ENCODE measurements at regions not wholly inside any gene's neighbourhood (a gene's known extent, or its start where the extent isn't known, plus 50 kb on each side); places are given as distances from the start of the nearest gene placed in this dataset.

DNA sequence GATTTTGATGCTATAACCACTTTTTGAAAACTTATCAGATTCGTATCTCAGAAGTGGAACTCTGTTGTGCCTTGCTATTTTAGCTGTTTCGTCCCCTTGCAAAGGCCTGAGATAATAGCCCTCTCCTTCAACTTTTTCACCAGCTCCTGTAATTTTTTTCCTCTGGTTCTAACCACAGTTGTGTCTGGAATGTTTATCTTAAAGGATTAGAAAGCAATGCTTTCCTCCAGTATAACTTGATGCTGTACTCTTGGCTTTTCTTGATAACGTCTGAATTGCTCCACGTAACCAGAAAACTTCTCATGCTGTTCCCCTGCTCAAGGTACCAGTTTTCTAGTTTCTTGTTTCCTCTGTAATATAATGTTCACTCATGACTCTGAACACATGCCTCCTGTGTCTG, 209.4 kb downstream of the DTWD2 start:
- DNase-seq (ENCODE audit: low read depth in 2 of 2) = no peak

- DNase-seq (ENCODE audit: low read depth in 2 of 2) = no peak
Observed at GRCh38 chr5:118777189-118777736, 211.1 kb downstream of the DTWD2 start.

GRCh38 chr5:118776755-118777154, 211.6 kb downstream of the DTWD2 start:
- no peak for DNase-seq (ENCODE audit: low read depth in 2 of 2)

GRCh38 chr5:118775790-118776499, 212.4 kb downstream of the DTWD2 start:
- DNase-seq (ENCODE audit: low read depth in 2 of 2) = no peak

GRCh38 chr5:118768607-118769175, 219.7 kb downstream of the DTWD2 start:
- no peak for DNase-seq (ENCODE audit: low read depth in 2 of 2)

- DNase-seq (ENCODE audit: low read depth in 2 of 2) = no peak
Observed at GRCh38 chr5:118762291-118762690, 226.1 kb downstream of the DTWD2 start.

- DNase-seq (ENCODE audit: low read depth in 2 of 2) = no peak
Observed at GRCh38 chr5:118761814-118762213, 226.5 kb downstream of the DTWD2 start.

GRCh38 chr5:118752969-118753368, 235.4 kb downstream of the DTWD2 start:
- no peak for DNase-seq (ENCODE audit: low read depth in 2 of 2)

DNA sequence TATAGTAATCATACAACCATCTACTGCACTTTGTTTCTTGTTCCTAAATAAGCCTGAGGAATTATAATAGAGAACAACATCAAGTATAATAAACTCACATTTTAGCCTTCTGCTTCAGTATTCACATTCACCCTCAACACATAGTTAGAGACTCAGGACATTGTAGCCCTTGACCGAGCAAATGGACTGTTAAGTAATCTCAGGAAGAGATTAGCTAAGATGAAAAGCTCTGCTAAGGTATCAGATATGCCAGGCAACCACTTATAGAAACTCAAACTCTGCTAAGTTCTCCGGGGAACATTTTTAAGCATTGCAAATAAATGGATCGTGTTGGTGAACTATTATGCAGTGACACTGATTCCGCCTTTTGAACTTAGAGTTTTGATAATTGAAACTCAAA, 252.0 kb downstream of the DTWD2 start:
- no peak for DNase-seq (ENCODE audit: low read depth in 2 of 2)

GRCh38 chr5:118733394-118733793, 255.0 kb downstream of the DTWD2 start:
- DNase-seq (ENCODE audit: low read depth in 2 of 2) = no peak

GRCh38 chr5:118728191-118728590, 260.2 kb downstream of the DTWD2 start:
- DNase-seq (ENCODE audit: low read depth in 2 of 2) = no peak

- no peak for DNase-seq (ENCODE audit: low read depth in 2 of 2)
Observed at GRCh38 chr5:118726891-118727290, 261.5 kb downstream of the DTWD2 start.

- no peak for DNase-seq (ENCODE audit: low read depth in 2 of 2)
Observed at GRCh38 chr5:118723021-118723338, 265.4 kb downstream of the DTWD2 start.

DNA sequence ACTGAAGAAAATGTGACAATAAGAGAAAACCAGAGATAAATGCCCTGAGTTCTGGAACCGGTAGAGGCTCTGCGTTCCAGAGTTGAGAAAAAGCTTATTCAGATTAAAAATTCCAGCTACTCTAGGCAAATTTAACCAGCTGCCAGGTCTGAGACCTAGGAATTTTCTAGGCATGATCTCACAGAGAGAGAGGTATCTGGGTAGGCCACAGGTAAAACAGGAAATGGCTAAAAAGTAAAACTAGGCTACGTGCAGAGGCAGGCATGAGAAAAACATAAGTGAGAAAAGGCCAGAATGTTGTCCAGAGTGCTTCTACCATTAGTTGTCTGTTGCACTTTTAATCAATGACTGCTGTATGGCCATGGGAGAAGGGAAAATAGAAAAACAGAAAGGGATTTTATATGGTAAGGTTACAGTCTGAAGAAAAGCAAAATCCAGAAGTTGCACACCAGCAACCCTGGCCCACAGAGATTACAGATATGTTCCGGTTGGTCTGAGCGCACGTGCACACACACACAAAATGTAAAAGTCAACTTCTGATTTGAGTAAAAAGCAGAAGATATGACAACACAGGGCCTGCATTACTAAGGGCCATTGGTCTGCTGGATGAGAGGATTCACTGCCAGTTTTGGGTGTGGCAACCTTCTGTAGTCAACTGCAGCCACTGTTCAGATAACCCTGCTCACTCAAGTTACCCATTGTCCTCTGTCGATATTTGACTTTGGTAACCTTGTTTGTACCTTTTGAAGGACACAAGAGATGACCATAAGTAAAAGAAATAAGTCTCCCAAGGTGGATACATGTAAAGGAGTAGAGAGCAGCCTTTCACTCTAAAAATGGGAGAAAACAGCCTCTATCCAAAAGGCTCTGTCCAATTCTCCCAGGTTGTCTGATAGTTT, 266.0 kb downstream of the DTWD2 start:
- DNase-seq (ENCODE audit: low read depth in 2 of 2) = no peak

DNA sequence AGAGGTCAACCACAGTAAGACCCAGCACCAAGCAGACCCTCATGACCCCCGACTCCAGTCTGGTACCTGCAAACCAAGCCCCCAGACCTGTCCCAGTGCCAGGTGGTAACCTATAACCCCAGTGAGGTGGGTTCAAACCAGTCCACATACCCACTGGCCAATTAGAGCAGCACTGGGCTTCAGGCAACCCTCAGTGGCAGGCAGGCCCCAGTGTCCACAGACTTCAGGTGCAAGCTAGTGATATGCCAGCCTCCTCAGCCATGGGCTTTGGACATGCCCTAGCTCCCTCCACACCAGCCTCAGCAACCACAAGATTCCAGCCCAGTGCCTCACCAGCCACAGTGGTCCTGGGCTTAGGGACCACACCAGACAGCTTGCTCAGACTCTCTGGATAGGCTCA, 276.6 kb downstream of the DTWD2 start:
- DNase-seq (ENCODE audit: low read depth in 2 of 2) = no peak

DNA sequence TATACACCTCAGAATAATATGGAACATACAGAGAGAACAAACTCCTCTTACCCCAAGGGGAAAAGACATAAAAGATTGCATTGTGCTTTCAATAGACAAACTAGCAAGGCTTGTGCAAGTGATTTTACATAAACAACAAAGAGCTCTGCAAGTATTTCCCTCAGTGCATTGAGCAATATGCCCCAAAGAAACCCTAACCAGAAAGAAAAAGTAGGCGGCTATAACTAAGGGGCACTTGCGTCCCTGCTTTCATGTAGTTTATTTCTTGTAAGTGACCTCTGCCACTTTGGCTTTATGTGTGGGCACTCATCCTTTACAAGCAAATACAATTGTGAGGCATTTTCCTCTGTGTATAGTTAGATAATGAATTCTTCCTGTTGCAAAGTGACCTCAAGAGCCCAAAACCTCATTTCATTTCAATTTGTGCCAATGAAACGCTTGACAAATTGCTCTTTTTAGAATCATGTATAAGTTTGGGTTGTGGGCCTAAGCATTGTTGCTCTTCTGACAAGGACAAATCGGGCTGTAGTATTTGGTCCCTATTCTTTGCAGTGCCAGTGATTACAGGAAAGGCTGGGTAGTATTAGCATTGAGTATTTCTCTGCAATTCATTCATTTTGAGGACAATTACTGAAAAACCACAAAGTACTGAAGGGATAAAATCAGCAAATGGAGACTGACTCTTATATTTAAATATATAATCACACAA, 282.2 kb downstream of the DTWD2 start:
- DNase-seq (ENCODE audit: low read depth in 2 of 2) = no peak

DNA sequence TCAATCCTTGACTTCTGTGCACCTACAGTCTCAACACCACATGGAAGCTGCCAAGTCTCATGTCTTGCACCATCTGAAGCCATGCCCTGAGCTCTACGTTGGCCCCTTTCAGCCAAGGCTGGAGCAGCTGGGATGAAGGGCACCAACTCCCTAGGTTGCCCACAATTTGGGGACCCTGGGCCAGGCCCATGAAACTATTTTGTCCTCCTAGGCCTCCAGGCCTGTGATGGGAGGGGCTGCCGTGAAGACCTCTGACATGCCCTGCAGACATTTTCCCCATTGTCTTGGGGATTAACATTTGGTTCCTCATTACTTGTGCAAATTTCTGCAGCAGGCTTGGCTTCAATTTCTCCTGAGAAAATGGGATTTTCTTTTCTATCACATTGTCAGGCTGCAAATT, 285.1 kb downstream of the DTWD2 start:
- no peak for DNase-seq (ENCODE audit: low read depth in 2 of 2)

DNA sequence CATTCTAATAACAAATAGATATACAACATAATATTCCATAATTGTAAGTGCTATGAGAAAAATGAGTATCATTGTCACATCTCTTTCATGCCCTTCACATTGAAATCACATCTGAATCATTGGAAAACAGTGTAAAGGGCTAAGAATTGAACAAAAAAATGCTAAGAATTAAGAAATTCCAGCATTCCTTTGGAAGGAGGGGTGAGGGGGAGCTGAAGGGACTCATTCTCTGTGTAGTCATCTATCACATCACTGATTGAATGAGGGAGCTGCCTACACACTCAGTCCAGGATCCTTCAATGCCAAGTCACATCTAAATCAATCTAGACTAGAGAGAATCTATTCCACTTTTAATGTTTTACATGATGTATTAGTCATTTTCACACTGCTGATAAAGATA, 286.6 kb downstream of the DTWD2 start:
- no peak for DNase-seq (ENCODE audit: low read depth in 2 of 2)

DNA sequence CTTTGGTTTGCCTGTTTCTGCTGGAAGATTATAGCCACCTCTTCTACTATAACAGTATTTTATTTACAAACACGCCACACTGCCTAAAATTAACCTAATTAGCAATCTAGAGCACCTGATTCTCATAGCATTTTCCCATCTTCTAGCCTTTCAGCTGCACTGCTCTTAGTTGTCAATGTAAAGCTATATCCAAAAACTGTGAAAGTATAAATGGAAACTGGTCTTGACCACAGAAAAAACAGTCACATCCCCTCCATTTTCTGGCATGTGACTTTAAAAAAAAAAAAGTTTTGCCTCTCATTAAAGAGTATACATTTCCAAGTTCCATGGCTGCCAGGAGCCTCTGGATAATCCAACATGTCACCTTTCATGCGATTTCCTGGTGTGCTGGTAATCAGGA, 287.8 kb downstream of the DTWD2 start:
- no peak for DNase-seq (ENCODE audit: low read depth in 2 of 2)

- DNase-seq (ENCODE audit: low read depth in 2 of 2) = no peak
Observed at GRCh38 chr5:118698774-118699173, 289.6 kb downstream of the DTWD2 start.

DNA sequence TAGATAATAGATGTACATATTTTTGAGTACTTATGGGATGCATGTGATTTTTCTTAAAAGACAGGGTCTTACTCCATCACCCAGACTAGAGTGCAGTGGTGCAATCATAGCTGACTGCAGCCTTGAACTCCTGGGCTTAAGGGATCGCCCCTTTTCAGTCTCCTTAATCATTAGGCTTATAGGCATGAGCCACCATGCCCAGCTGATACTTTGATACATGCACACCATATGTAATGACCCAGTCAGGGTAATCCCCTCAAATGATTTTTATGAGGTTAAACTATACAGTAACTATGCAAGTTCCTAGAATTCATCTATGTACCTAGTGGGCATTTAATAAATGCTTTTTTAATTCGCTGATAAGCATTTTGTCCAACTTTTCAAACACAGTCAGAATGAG, 292.3 kb downstream of the DTWD2 start:
- DNase-seq (ENCODE audit: low read depth in 2 of 2) = no peak

GRCh38 chr5:118692811-118693342, 295.5 kb downstream of the DTWD2 start:
- DNase-seq (ENCODE audit: low read depth in 2 of 2) = no peak

Data from stimulated activated CD8-positive, alpha-beta memory T cell treated with anti-CD3 and anti-CD28 coated beads, Interleukin-7, amount 100 ng/mL, for 4 hours (primary cell).